ENCODE measurements at regions not wholly inside any gene's neighbourhood (a gene's known extent, or its start where the extent isn't known, plus 50 kb on each side); places are given as distances from the start of the nearest gene placed in this dataset.

- Mint-ChIP-seq H3K27me3 (no peaks in the 10 kb centered on the region), H3K27ac (no peak overlapping the region), H3K36me3 (ENCODE audit: low read depth) (no peaks in the 10 kb centered on the region), H3K4me1 (no peaks in the 10 kb centered on the region), H3K9me3 (peaks cover 3% of the 10 kb centered on the region), H3K4me3 (no peak overlapping the region)
- DNase-seq = no peak
- intact Hi-C loops (cut with micrococcal nuclease) = no loop called here
These were observed 1326.6 kb upstream of the C9orf72 start for GRCh38 chr9:28899926-28900325.

DNA sequence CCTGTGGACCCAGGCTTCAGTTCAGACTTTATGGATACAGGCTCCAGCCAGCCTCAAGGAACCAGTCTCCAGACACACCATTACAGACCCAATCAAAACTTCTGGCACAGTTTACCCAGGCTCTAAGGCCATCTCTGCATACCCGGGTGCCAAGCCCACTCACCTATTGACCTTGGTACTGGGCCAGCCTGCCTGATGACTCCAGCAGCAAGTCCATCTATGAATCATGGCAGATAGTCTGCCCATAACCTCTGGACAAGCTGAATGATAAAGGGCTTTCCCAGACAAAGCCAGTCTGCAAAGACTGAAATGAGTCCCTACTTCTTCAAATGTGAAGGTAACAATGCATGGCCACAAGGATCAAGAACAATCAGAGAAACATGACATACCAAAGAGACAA, 1327.1 kb upstream of the C9orf72 start:
- Mint-ChIP-seq H3K4me3 (no peak overlapping the region), H3K9me3 (peaks cover 3% of the 10 kb centered on the region), H3K27me3 (no peaks in the 10 kb centered on the region), H3K36me3 (ENCODE audit: low read depth) (no peaks in the 10 kb centered on the region), H3K4me1 (no peaks in the 10 kb centered on the region), H3K27ac (no peak overlapping the region)
- intact Hi-C loops (cut with micrococcal nuclease) = no loop called here
- no peak for DNase-seq

- H3K27me3 Mint-ChIP-seq = no peaks in the 10 kb centered on the region
- no peak overlapping the region for H3K4me3 Mint-ChIP-seq
- intact Hi-C loops (cut with micrococcal nuclease) = no loop called here
- no peaks in the 10 kb centered on the region for H3K4me1 Mint-ChIP-seq
- no peak for DNase-seq
- no peaks in the 10 kb centered on the region for H3K36me3 Mint-ChIP-seq (ENCODE audit: low read depth)
- no peak overlapping the region for H3K27ac Mint-ChIP-seq
- H3K9me3 Mint-ChIP-seq = no peaks in the 10 kb centered on the region
These were observed 1336.2 kb upstream of the C9orf72 start for GRCh38 chr9:28909526-28909925.

GRCh38 chr9:28912621-28913020, 1339.3 kb upstream of the C9orf72 start:
- H3K9me3 Mint-ChIP-seq = no peaks in the 10 kb centered on the region
- no peaks in the 10 kb centered on the region for H3K27me3 Mint-ChIP-seq
- no peak overlapping the region for H3K27ac Mint-ChIP-seq
- DNase-seq = no peak
- H3K4me3 Mint-ChIP-seq = no peak overlapping the region
- intact Hi-C loops (cut with micrococcal nuclease) = no loop called here
- H3K36me3 Mint-ChIP-seq (ENCODE audit: low read depth) = no peaks in the 10 kb centered on the region
- H3K4me1 Mint-ChIP-seq = no peaks in the 10 kb centered on the region

GRCh38 chr9:28915202-28915930, 1342.1 kb upstream of the C9orf72 start:
- no peak overlapping the region for H3K4me3 Mint-ChIP-seq
- DNase-seq = no peak
- intact Hi-C loops (cut with micrococcal nuclease) = no loop called here
- no peak overlapping the region for H3K27ac Mint-ChIP-seq
- no peaks in the 10 kb centered on the region for H3K27me3 Mint-ChIP-seq
- H3K4me1 Mint-ChIP-seq = no peaks in the 10 kb centered on the region
- H3K9me3 Mint-ChIP-seq = no peaks in the 10 kb centered on the region
- H3K36me3 Mint-ChIP-seq (ENCODE audit: low read depth) = no peaks in the 10 kb centered on the region

GRCh38 chr9:28916348-28916747, 1343.1 kb upstream of the C9orf72 start:
- no peak for DNase-seq
- intact Hi-C loops (cut with micrococcal nuclease) = no loop called here
- Mint-ChIP-seq H3K36me3 (ENCODE audit: low read depth) (no peaks in the 10 kb centered on the region), H3K27me3 (no peaks in the 10 kb centered on the region), H3K9me3 (no peaks in the 10 kb centered on the region), H3K4me3 (no peak overlapping the region), H3K27ac (no peak overlapping the region), H3K4me1 (no peaks in the 10 kb centered on the region)

DNA sequence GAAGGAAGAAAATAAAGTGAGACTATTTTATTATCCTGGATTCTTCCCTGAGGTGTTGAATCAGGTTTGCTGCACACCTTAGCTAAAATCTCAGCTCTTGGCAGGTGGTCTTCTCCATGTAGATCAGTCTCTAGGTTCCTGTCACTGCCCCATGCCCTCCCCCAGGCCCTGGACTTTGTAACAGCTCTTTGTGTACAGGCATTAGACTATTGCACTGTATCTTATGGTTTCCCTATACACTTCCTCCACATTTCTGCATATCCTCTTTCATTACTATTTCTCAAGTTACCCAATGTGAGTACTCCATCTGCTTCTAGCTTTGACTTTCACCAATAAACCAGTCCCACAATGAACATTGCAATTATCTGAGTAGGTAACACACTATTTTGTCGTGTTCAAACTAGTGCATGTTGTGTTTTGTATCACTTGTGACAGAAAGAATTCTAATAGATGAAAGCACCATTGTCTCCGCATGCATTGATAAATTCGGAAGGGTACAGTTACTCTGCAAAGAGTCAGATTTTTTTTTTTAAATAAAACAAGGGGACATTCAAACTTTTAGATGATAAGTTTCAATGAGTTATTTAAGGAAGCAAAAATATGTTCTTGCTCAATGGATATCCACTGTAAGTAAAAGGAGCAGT, 1348.7 kb upstream of the C9orf72 start:
- Mint-ChIP-seq H3K36me3 (ENCODE audit: low read depth) (no peaks in the 10 kb centered on the region), H3K27ac (no peak overlapping the region), H3K4me3 (no peak overlapping the region), H3K27me3 (no peaks in the 10 kb centered on the region), H3K9me3 (no peaks in the 10 kb centered on the region), H3K4me1 (no peaks in the 10 kb centered on the region)
- intact Hi-C loops (cut with micrococcal nuclease) = no loop called here
- no peak for DNase-seq

DNA sequence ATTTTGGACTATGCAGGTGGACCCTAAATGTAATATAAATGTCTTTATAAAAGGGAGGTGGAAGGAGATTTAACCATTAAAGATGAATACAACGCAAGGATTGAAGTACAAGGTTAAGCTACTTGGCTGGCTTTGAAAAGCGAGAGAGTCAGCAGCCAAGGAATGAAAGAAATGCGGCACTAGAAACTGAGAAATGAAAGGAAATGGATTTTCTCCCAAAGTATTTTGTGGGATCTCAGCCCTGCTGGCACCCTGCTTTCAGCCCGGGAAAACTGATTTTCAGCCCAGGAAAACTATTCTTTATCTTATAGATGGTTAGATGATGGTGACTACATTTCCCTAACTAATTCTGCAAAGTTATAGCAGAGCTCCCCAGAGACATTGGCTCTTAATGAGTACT, 1349.6 kb upstream of the C9orf72 start:
- no peak overlapping the region for H3K4me3 Mint-ChIP-seq
- intact Hi-C loops (cut with micrococcal nuclease) = no loop called here
- H3K36me3 Mint-ChIP-seq (ENCODE audit: low read depth) = no peaks in the 10 kb centered on the region
- H3K9me3 Mint-ChIP-seq = no peaks in the 10 kb centered on the region
- H3K27ac Mint-ChIP-seq = no peak overlapping the region
- H3K27me3 Mint-ChIP-seq = no peaks in the 10 kb centered on the region
- H3K4me1 Mint-ChIP-seq = no peaks in the 10 kb centered on the region
- DNase-seq = no peak

GRCh38 chr9:28923351-28923750, 1350.1 kb upstream of the C9orf72 start:
- Mint-ChIP-seq H3K27me3 (no peaks in the 10 kb centered on the region), H3K9me3 (no peaks in the 10 kb centered on the region), H3K36me3 (ENCODE audit: low read depth) (no peaks in the 10 kb centered on the region), H3K4me3 (no peak overlapping the region), H3K4me1 (no peaks in the 10 kb centered on the region), H3K27ac (no peak overlapping the region)
- intact Hi-C loops (cut with micrococcal nuclease) = no loop called here
- DNase-seq = no peak

GRCh38 chr9:28925157-28925556, 1351.9 kb upstream of the C9orf72 start:
- no peak for DNase-seq
- intact Hi-C loops (cut with micrococcal nuclease) = no loop called here
- H3K9me3 Mint-ChIP-seq = no peaks in the 10 kb centered on the region
- H3K4me1 Mint-ChIP-seq = no peaks in the 10 kb centered on the region
- no peaks in the 10 kb centered on the region for H3K27me3 Mint-ChIP-seq
- no peak overlapping the region for H3K4me3 Mint-ChIP-seq
- H3K27ac Mint-ChIP-seq = no peak overlapping the region
- H3K36me3 Mint-ChIP-seq (ENCODE audit: low read depth) = no peaks in the 10 kb centered on the region

DNA sequence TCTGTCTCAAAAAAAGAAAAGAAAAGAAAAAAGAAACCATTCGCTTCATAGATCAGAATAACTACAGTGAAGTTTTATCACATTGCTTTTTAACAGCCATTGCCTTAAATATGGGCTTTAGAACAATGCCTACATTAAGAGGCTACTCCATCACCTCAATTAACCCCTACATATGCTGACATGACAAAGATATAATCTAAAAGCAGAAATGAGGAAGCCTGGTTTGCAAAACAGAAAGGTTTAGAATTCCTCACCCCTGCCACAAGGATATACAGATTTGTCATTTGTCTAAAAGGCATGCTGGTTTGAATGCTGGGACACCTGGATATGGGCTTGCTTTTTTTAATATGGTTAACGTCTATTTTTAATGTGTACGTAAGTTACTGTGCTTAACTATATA, 1353.0 kb upstream of the C9orf72 start:
- H3K4me1 Mint-ChIP-seq = no peaks in the 10 kb centered on the region
- no peaks in the 10 kb centered on the region for H3K36me3 Mint-ChIP-seq (ENCODE audit: low read depth)
- DNase-seq = no peak
- H3K27me3 Mint-ChIP-seq = no peaks in the 10 kb centered on the region
- intact Hi-C loops (cut with micrococcal nuclease) = no loop called here
- no peak overlapping the region for H3K4me3 Mint-ChIP-seq
- no peaks in the 10 kb centered on the region for H3K9me3 Mint-ChIP-seq
- H3K27ac Mint-ChIP-seq = no peak overlapping the region

- no peaks in the 10 kb centered on the region for H3K4me1 Mint-ChIP-seq
- no peak overlapping the region for H3K27ac Mint-ChIP-seq
- no peak overlapping the region for H3K4me3 Mint-ChIP-seq
- no peaks in the 10 kb centered on the region for H3K27me3 Mint-ChIP-seq
- intact Hi-C loops (cut with micrococcal nuclease) = no loop called here
- no peaks in the 10 kb centered on the region for H3K9me3 Mint-ChIP-seq
- DNase-seq = no peak
- H3K36me3 Mint-ChIP-seq (ENCODE audit: low read depth) = no peaks in the 10 kb centered on the region
These were observed 1354.4 kb upstream of the C9orf72 start for GRCh38 chr9:28927691-28928090.

GRCh38 chr9:28929433-28929832, 1356.2 kb upstream of the C9orf72 start:
- no peaks in the 10 kb centered on the region for H3K4me1 Mint-ChIP-seq
- H3K4me3 Mint-ChIP-seq = no peak overlapping the region
- H3K9me3 Mint-ChIP-seq = no peaks in the 10 kb centered on the region
- no peaks in the 10 kb centered on the region for H3K27me3 Mint-ChIP-seq
- intact Hi-C loops (cut with micrococcal nuclease) = no loop called here
- H3K36me3 Mint-ChIP-seq (ENCODE audit: low read depth) = no peaks in the 10 kb centered on the region
- H3K27ac Mint-ChIP-seq = no peak overlapping the region
- no peak for DNase-seq

DNA sequence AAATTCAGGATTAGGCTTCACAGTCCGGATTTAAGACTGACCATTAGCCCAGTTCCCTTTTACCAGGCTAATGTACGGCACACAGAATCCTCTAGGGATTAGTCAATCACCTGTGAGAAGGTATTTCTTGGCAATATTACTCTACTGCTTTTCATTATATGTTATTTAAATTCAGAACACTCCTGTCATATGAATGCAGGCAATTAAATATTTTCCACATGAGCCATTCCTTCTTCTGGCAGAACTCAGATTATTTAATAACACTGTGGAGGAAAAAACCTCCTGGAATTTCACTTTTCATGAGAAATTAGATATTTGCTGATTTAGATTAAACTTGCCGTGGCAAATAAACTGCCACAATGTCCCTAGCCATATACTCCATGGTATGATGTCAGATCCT, 1357.5 kb upstream of the C9orf72 start:
- Mint-ChIP-seq H3K36me3 (ENCODE audit: low read depth) (no peaks in the 10 kb centered on the region), H3K27me3 (no peaks in the 10 kb centered on the region)
- intact Hi-C loops (cut with micrococcal nuclease) = no loop called here

GRCh38 chr9:28934111-28934510, 1360.8 kb upstream of the C9orf72 start:
- H3K27ac Mint-ChIP-seq = no peak overlapping the region
- H3K4me3 Mint-ChIP-seq = no peak overlapping the region
- H3K27me3 Mint-ChIP-seq = no peaks in the 10 kb centered on the region
- H3K36me3 Mint-ChIP-seq (ENCODE audit: low read depth) = no peaks in the 10 kb centered on the region
- intact Hi-C loops (cut with micrococcal nuclease) = no loop called here
- H3K9me3 Mint-ChIP-seq = no peaks in the 10 kb centered on the region
- DNase-seq = no peak
- H3K4me1 Mint-ChIP-seq = no peaks in the 10 kb centered on the region

More for the DNA sequence above, 1357.5 kb upstream of the C9orf72 start:
- Mint-ChIP-seq H3K27ac (no peak overlapping the region), H3K9me3 (no peaks in the 10 kb centered on the region), H3K4me1 (no peaks in the 10 kb centered on the region), H3K4me3 (no peak overlapping the region)
- DNase-seq = no peak
